GM12872 (cell line): ENCODE measurements at regions not wholly inside any gene's neighbourhood (a gene's known extent, or its start where the extent isn't known, plus 50 kb on each side); places are given as distances from the start of the nearest gene placed in this dataset.

Experiments used
- CTCF ChIP-seq: IDR thresholded peaks from 3 replicates; pipeline ENCODE4 v1.5.1; 2011; ENCODE audit warnings: low read depth, mild to moderate bottlenecking, low read length, moderate library complexity; ENCODE audit not compliant: insufficient read depth

- no peak for TF ChIP-seq CTCF
These were observed 109.6 kb downstream of the APOB start for GRCh38 chr2:20934236-20934635.

GRCh38 chr2:20933714-20934113 is 110.2 kb downstream of the APOB start:
- no peak for TF ChIP-seq CTCF

GRCh38 chr2:20931346-20931745 is 108.4 kb upstream of the LDAH start:
- no peak for TF ChIP-seq CTCF

- TF ChIP-seq CTCF, result no peak
These were observed 108.0 kb upstream of the LDAH start for GRCh38 chr2:20930928-20931327.

- no peak for TF ChIP-seq CTCF
These were observed 106.8 kb upstream of the LDAH start for GRCh38 chr2:20929721-20930120.

- TF ChIP-seq CTCF, result no peak
These were observed 105.7 kb upstream of the LDAH start for GRCh38 chr2:20928617-20929016.

- TF ChIP-seq CTCF, result no peak
These were observed 102.5 kb upstream of the LDAH start for GRCh38 chr2:20925265-20925889.
